HG03103 (cell line): ENCODE measurements at regions not wholly inside any gene's neighbourhood (a gene's known extent, or its start where the extent isn't known, plus 50 kb on each side); places are given as distances from the start of the nearest gene placed in this dataset.
"Not testable (repeated sequence)": the region's sequence is repeated elsewhere in the genome, so short reads cannot be mapped to it uniquely, and the experiment has no call there.

ENCODE experiments used
- ATAC-seq: cut with Tn5 transposase; IDR thresholded peaks from one replicate; pipeline ENCODE4 v1.9.1; 2021; ENCODE audit warnings: low read depth; ENCODE audit not compliant: unreplicated experiment

GRCh38 chr5:100079163-100079562 lies 456.0 kb upstream of the FAM174A start:
- not testable (repeated sequence) for ATAC-seq

GRCh38 chr5:100066020-100066419 lies 469.2 kb upstream of the FAM174A start:
- ATAC-seq, result not testable (repeated sequence)

- no peak for ATAC-seq
Measured at GRCh38 chr5:100043475-100043874, 491.7 kb upstream of the FAM174A start.

GRCh38 chr5:100026606-100027005 lies 508.6 kb upstream of the FAM174A start:
- no peak for ATAC-seq

- ATAC-seq, result no peak
Measured at GRCh38 chr5:100023536-100023935, 511.6 kb upstream of the FAM174A start.

GRCh38 chr5:100017520-100018262 lies 517.5 kb upstream of the FAM174A start:
- ATAC-seq, result no peak

GRCh38 chr5:100013305-100013704 lies 521.9 kb upstream of the FAM174A start:
- ATAC-seq, result not testable (repeated sequence)

- not testable (repeated sequence) for ATAC-seq
Measured at GRCh38 chr5:100011160-100011559, 524.0 kb upstream of the FAM174A start.

GRCh38 chr5:100004969-100005368 lies 530.2 kb upstream of the FAM174A start:
- no peak for ATAC-seq

- ATAC-seq, result no peak
Measured at GRCh38 chr5:99998319-99998718, 536.9 kb upstream of the FAM174A start.

GRCh38 chr5:99995407-99995806 lies 539.8 kb upstream of the FAM174A start:
- ATAC-seq, result no peak

- no peak for ATAC-seq
Measured at GRCh38 chr5:99973779-99974178, 561.4 kb upstream of the FAM174A start.

GRCh38 chr5:99955962-99956361 lies 579.2 kb upstream of the FAM174A start:
- ATAC-seq, result no peak

- ATAC-seq, result no peak
Measured at GRCh38 chr5:99955006-99955405, 580.2 kb upstream of the FAM174A start.

GRCh38 chr5:99949969-99950524 lies 585.1 kb upstream of the FAM174A start:
- no peak for ATAC-seq

- no peak for ATAC-seq
Measured at GRCh38 chr5:99949361-99949760, 585.8 kb upstream of the FAM174A start.

GRCh38 chr5:99948850-99949249 lies 586.3 kb upstream of the FAM174A start:
- no peak for ATAC-seq

- ATAC-seq, result no peak
Measured at GRCh38 chr5:99945478-99946442, 589.4 kb upstream of the FAM174A start.

- ATAC-seq, result no peak
Measured at GRCh38 chr5:99940540-99940939, 594.6 kb upstream of the FAM174A start.

GRCh38 chr5:99936911-99937310 lies 598.3 kb upstream of the FAM174A start:
- ATAC-seq, result no peak

- no peak for ATAC-seq
Measured at GRCh38 chr5:99929806-99930135, 605.4 kb upstream of the FAM174A start.
